Glutamatergic neuron (in vitro differentiated cells): ENCODE measurements at regions not wholly inside any gene's neighbourhood (a gene's known extent, or its start where the extent isn't known, plus 50 kb on each side); places are given as distances from the start of the nearest gene placed in this dataset.

Source experiments
- DNase-seq: peaks from one replicate; pipeline ENCODE4 v3.0.0; 2022
- H3K27ac Mint-ChIP-seq: one replicate; pipeline ENCODE4 v1.8.0; 2020; ENCODE audit warnings: mild to moderate bottlenecking, mixed read lengths, inconsistent platforms; ENCODE audit not compliant: unreplicated experiment
- H3K27me3 Mint-ChIP-seq: one replicate; pipeline ENCODE4 v1.8.0; 2020; ENCODE audit warnings: mild to moderate bottlenecking, moderate library complexity, mixed read lengths, inconsistent platforms; ENCODE audit not compliant: unreplicated experiment
- H3K36me3 Mint-ChIP-seq: one replicate; pipeline ENCODE4 v1.8.0; 2020; ENCODE audit warnings: mild to moderate bottlenecking, mixed read lengths, inconsistent platforms; ENCODE audit not compliant: unreplicated experiment
- H3K4me1 Mint-ChIP-seq: one replicate; pipeline ENCODE4 v1.8.0; 2020; ENCODE audit warnings: mild to moderate bottlenecking, low read depth, mixed read lengths, inconsistent platforms; ENCODE audit not compliant: unreplicated experiment
- H3K4me3 Mint-ChIP-seq: one replicate; pipeline ENCODE4 v1.8.0; 2020; ENCODE audit warnings: mild to moderate bottlenecking, mixed read lengths, inconsistent platforms; ENCODE audit not compliant: unreplicated experiment
- H3K9me3 Mint-ChIP-seq: one replicate; pipeline ENCODE4 v1.8.0; 2020; ENCODE audit warnings: mild to moderate bottlenecking, moderate library complexity, mixed read lengths, inconsistent platforms; ENCODE audit not compliant: unreplicated experiment
- CTCF ChIP-seq: fragments of 200-600 bp; sonication (generic); IDR thresholded peaks from one replicate; pipeline ENCODE4 v1.5.0; 2021; ENCODE audit not compliant: partially characterized antibody, unreplicated experiment

GRCh38 chr11:91641153-91641552 is 583.5 kb upstream of the FAT3 start:
- no peak for DNase-seq
- no peaks in the 10 kb centered on the region for H3K9me3 Mint-ChIP-seq
- no peaks in the 10 kb centered on the region for H3K27me3 Mint-ChIP-seq
- no peak overlapping the region for H3K27ac Mint-ChIP-seq
- H3K4me1 Mint-ChIP-seq = no peaks in the 10 kb centered on the region
- TF ChIP-seq CTCF = no peak
- no peak overlapping the region for H3K4me3 Mint-ChIP-seq
- H3K36me3 Mint-ChIP-seq = no peaks in the 10 kb centered on the region

GRCh38 chr11:91639359-91639758 is 585.3 kb upstream of the FAT3 start:
- Mint-ChIP-seq H3K4me1 (no peaks in the 10 kb centered on the region), H3K9me3 (no peaks in the 10 kb centered on the region), H3K36me3 (no peaks in the 10 kb centered on the region), H3K27ac (no peak overlapping the region), H3K4me3 (no peak overlapping the region), H3K27me3 (no peaks in the 10 kb centered on the region)
- no peak for DNase-seq
- TF ChIP-seq CTCF = no peak

GRCh38 chr11:91630916-91631673 is 593.5 kb upstream of the FAT3 start:
- no peak for DNase-seq
- no peaks in the 10 kb centered on the region for H3K36me3 Mint-ChIP-seq
- H3K9me3 Mint-ChIP-seq = no peaks in the 10 kb centered on the region
- H3K4me1 Mint-ChIP-seq = no peaks in the 10 kb centered on the region
- H3K4me3 Mint-ChIP-seq = no peak overlapping the region
- TF ChIP-seq CTCF = no peak
- no peaks in the 10 kb centered on the region for H3K27me3 Mint-ChIP-seq
- H3K27ac Mint-ChIP-seq = no peak overlapping the region

GRCh38 chr11:91625495-91625894 is 599.1 kb upstream of the FAT3 start:
- no peak for TF ChIP-seq CTCF
- Mint-ChIP-seq H3K4me3 (no peak overlapping the region), H3K27me3 (no peaks in the 10 kb centered on the region), H3K27ac (no peak overlapping the region), H3K9me3 (no peaks in the 10 kb centered on the region), H3K36me3 (no peaks in the 10 kb centered on the region), H3K4me1 (no peaks in the 10 kb centered on the region)
- DNase-seq = no peak

- no peak for DNase-seq
- Mint-ChIP-seq H3K4me3 (no peak overlapping the region), H3K4me1 (no peaks in the 10 kb centered on the region), H3K9me3 (no peaks in the 10 kb centered on the region), H3K27me3 (no peaks in the 10 kb centered on the region), H3K27ac (no peak overlapping the region), H3K36me3 (no peaks in the 10 kb centered on the region)
- TF ChIP-seq CTCF = no peak
Measured at GRCh38 chr11:91624021-91624420, 600.6 kb upstream of the FAT3 start.
